ENCODE measurements at regions not wholly inside any gene's neighbourhood (a gene's known extent, or its start where the extent isn't known, plus 50 kb on each side); places are given as distances from the start of the nearest gene placed in this dataset.

DNA sequence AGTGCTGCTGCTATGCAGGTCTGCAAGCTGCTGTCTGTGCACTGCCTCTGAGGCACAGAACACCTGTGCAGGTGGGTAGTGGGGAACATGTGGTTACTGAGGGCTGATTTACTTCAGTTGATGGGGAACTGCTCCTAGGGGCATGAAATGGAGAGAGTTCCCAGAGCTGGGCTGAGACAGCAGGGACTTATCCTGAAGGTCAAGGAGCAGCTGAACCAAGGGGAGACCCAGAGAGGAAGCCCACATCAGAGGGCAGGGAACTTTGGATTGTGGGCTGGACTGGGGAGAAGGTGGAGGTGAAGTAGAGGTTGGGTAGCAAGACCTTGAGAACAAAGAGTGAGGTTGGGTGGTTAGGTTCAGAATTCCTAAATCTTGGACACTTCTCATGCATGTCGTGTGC lies 311.9 kb downstream of the AACS start:
- H3K4me1 Mint-ChIP-seq (ENCODE audit: low read depth), result no peaks in the 10 kb centered on the region
- H3K27ac Mint-ChIP-seq, result no peak overlapping the region
- H3K27me3 Mint-ChIP-seq (ENCODE audit: low read depth), result no peaks in the 10 kb centered on the region
- DNase-seq (no peak), ATAC-seq (replicated peaks in 1 of 2) (no peak)
- no peaks in the 10 kb centered on the region for H3K9me3 Mint-ChIP-seq
- H3K36me3 Mint-ChIP-seq (ENCODE audit: insufficient read depth in 2 of 2), result no peaks in the 10 kb centered on the region
- H3K4me3 Mint-ChIP-seq, result no peak overlapping the region

- H3K4me3 Mint-ChIP-seq, result no peak overlapping the region
- no peaks in the 10 kb centered on the region for H3K9me3 Mint-ChIP-seq
- H3K4me1 Mint-ChIP-seq (ENCODE audit: low read depth), result no peaks in the 10 kb centered on the region
- H3K36me3 Mint-ChIP-seq (ENCODE audit: insufficient read depth in 2 of 2), result no peaks in the 10 kb centered on the region
- H3K27me3 Mint-ChIP-seq (ENCODE audit: low read depth), result peaks cover 3% of the 10 kb centered on the region
- H3K27ac Mint-ChIP-seq, result no peak overlapping the region
- no peak for DNase-seq
- ATAC-seq (replicated peaks in 1 of 2), result no peak
Measured at GRCh38 chr12:125381373-125381772, 316.1 kb downstream of the AACS start.

DNA sequence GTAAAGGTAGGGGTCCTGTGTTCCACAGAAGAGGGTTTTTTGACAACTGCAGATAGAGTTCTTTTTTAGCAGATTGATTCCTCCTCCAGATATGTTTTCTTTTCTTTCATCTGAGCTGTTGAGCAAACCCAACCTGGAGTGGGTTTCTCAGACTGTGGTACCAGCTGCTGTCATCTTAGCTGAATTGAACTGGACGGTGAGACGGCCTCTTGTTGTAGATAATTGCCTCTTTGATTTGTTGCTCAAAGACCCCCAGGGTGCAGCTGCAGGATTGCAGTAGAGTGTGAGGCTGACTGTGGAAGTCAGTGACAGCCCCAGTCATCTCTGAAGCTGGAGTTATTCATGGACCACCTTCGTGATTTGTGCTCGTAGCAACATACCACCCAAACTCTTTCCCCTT lies 317.7 kb downstream of the AACS start:
- Mint-ChIP-seq H3K4me3 (no peak overlapping the region), H3K9me3 (no peaks in the 10 kb centered on the region), H3K4me1 (ENCODE audit: low read depth) (no peaks in the 10 kb centered on the region), H3K36me3 (ENCODE audit: insufficient read depth in 2 of 2) (no peaks in the 10 kb centered on the region), H3K27me3 (ENCODE audit: low read depth) (peaks cover 8% of the 10 kb centered on the region), H3K27ac (no peak overlapping the region)
- DNase-seq (no peak), ATAC-seq (replicated peaks in 1 of 2) (no peak)

DNA sequence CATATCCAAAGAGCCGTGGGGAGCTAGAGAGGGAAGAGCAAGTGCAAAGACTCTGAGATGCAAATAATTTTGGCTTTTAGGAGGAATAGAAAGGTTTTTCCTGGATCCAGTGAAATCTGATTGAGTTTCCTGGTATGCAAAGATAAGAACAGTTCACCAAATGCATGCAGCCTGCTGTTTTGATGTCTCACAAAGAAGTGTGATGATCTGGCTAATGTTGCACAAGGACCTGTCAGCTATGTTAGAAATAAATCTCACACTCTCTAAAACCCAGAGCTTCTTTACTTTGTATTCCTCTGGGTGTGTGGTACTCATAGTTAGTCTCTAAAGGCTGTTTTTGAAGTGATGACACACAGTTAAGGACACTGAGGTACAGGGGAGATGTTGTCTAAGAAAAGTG lies 321.4 kb downstream of the AACS start:
- H3K4me3 Mint-ChIP-seq, result no peak overlapping the region
- H3K27ac Mint-ChIP-seq, result no peak overlapping the region
- ATAC-seq (replicated peaks in 1 of 2) (no peak), DNase-seq (no peak)
- H3K27me3 Mint-ChIP-seq (ENCODE audit: low read depth), result peaks cover 8% of the 10 kb centered on the region
- H3K9me3 Mint-ChIP-seq, result no peaks in the 10 kb centered on the region
- H3K36me3 Mint-ChIP-seq (ENCODE audit: insufficient read depth in 2 of 2), result no peaks in the 10 kb centered on the region
- H3K4me1 Mint-ChIP-seq (ENCODE audit: low read depth), result no peaks in the 10 kb centered on the region

DNA sequence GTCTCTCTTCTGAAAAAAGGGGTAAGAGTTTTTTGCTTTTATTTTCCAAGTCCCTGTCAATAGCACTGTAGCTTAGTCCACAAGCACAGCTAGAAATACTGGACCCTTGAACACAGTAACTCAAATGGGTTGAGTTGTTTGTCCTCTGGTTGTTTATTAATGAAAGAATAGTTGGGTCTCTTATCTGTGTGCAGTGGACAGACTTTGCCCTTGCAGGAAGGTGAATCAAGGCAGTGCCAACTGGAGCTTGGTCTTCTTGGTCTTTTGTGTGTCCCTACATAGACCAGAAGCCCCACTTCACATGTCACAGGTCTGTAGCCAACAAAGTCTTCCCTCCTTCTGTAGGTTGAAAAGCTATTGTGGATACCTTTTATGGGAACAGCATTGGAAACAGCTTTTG lies 322.0 kb downstream of the AACS start:
- H3K27me3 Mint-ChIP-seq (ENCODE audit: low read depth), result peaks cover 8% of the 10 kb centered on the region

GRCh38 chr12:125389061-125389697 lies 323.9 kb downstream of the AACS start:
- Mint-ChIP-seq H3K4me1 (ENCODE audit: low read depth) (no peaks in the 10 kb centered on the region), H3K4me3 (no peak overlapping the region), H3K27me3 (ENCODE audit: low read depth) (peaks cover 8% of the 10 kb centered on the region), H3K9me3 (peaks cover 0 to 2% of the 10 kb centered on the region in 2 donors), H3K27ac (no peak overlapping the region), H3K36me3 (ENCODE audit: insufficient read depth in 2 of 2) (no peaks in the 10 kb centered on the region)
- no peak for DNase-seq
- no peak for ATAC-seq (replicated peaks in 1 of 2)

More for the DNA sequence above, 322.0 kb downstream of the AACS start:
- ATAC-seq (replicated peaks in 1 of 2), result no peak
- no peaks in the 10 kb centered on the region for H3K4me1 Mint-ChIP-seq (ENCODE audit: low read depth)
- no peaks in the 10 kb centered on the region for H3K9me3 Mint-ChIP-seq
- H3K27ac Mint-ChIP-seq, result no peak overlapping the region
- no peaks in the 10 kb centered on the region for H3K36me3 Mint-ChIP-seq (ENCODE audit: insufficient read depth in 2 of 2)
- DNase-seq, result no peak
- no peak overlapping the region for H3K4me3 Mint-ChIP-seq

DNA sequence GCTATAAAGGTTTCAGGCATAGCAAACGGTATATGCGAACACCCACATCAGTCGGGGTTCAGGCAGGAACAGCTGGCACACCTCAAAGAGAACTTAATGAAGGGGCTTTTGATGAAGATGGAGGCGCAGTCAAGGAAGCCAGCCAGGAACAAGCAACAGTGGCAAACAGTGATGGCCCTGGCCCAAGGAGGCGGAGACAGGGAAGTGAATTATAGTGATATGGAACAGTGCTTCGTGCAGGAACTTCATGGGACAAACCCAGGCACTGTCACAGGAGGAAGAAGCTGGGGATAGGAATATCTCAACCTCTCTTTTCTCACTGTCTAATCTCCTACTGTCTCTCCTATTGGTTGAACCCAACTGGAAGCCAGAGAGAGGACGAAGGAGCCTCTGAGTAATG lies 328.3 kb downstream of the AACS start:
- H3K9me3 Mint-ChIP-seq, result peaks cover 0 to 2% of the 10 kb centered on the region in 2 donors
- no peak for ATAC-seq (replicated peaks in 1 of 2)
- DNase-seq, result no peak
- H3K27ac Mint-ChIP-seq, result no peak overlapping the region
- no peaks in the 10 kb centered on the region for H3K4me1 Mint-ChIP-seq (ENCODE audit: low read depth)
- no peak overlapping the region for H3K4me3 Mint-ChIP-seq
- H3K27me3 Mint-ChIP-seq (ENCODE audit: low read depth), result no peaks in the 10 kb centered on the region
- H3K36me3 Mint-ChIP-seq (ENCODE audit: insufficient read depth in 2 of 2), result no peaks in the 10 kb centered on the region

- H3K4me1 Mint-ChIP-seq (ENCODE audit: low read depth), result no peaks in the 10 kb centered on the region
Measured at GRCh38 chr12:125395583-125396215, 330.5 kb downstream of the AACS start.

GRCh38 chr12:125399489-125399888 lies 334.3 kb downstream of the AACS start:
- DNase-seq (no peak), ATAC-seq (replicated peaks in 1 of 2) (peak in 1 of 2 donors; percentile 44)
- peak overlapping the region; percentile 20 for H3K27ac Mint-ChIP-seq
- H3K4me3 Mint-ChIP-seq, result no peak overlapping the region
- H3K4me1 Mint-ChIP-seq (ENCODE audit: low read depth), result no peaks in the 10 kb centered on the region
- H3K9me3 Mint-ChIP-seq, result no peaks in the 10 kb centered on the region
- peaks cover 0 to 2% of the 10 kb centered on the region in 2 donors for H3K36me3 Mint-ChIP-seq (ENCODE audit: insufficient read depth in 2 of 2)
- H3K27me3 Mint-ChIP-seq (ENCODE audit: low read depth), result peaks cover 6% of the 10 kb centered on the region

More at GRCh38 chr12:125395583-125396215, 330.5 kb downstream of the AACS start:
- Mint-ChIP-seq H3K9me3 (peaks cover 0 to 2% of the 10 kb centered on the region in 2 donors), H3K4me3 (no peak overlapping the region), H3K27me3 (ENCODE audit: low read depth) (no peaks in the 10 kb centered on the region), H3K36me3 (ENCODE audit: insufficient read depth in 2 of 2) (no peaks in the 10 kb centered on the region), H3K27ac (no peak overlapping the region)
- ATAC-seq (replicated peaks in 1 of 2) (no peak), DNase-seq (no peak)

DNA sequence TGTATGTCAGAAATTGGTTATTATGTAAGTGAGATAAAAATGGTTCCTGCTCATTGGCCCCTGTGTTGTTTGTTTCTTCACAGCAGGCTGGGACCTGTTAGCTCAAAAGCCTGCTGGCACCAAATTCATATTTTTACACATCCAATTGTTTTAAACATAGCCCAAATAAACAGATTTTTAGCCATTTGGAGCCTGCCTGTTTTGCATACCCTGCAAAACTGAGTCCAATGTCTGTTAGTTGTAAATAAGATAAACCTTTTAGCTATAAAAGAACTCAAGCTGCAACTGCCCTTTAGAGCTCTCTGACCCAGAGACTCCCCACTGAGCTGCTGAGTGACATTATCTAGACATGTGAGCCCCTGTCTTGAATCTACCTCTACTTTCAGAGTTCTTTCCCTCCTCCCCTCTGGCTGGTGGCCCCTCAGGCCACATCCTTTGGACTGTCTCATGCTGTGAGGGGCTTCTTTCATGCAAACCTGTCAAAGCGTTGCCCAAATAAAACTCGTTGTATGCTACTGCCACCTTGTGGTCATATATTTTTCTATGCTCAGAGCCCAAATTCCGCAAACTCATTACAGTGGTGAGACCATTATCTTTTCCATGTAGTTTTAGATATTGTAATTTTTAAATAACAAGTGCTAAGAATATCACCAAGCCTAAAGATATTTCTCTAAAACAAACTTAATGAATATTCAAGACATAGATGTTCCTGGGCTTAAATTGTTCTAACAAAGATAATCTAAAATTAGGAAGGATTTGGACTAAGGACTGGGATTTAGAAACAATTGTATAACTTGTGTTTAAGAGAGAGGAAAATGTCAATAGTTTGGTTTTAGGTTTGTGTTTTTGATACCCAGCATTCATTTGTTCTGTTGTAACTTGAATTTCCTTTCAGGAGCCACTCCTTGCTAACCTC lies 337.9 kb downstream of the AACS start:
- Mint-ChIP-seq H3K27ac (no peak overlapping the region), H3K27me3 (ENCODE audit: low read depth) (peaks cover 6% of the 10 kb centered on the region), H3K4me1 (ENCODE audit: low read depth) (no peaks in the 10 kb centered on the region), H3K36me3 (ENCODE audit: insufficient read depth in 2 of 2) (peaks cover 0 to 2% of the 10 kb centered on the region in 2 donors), H3K4me3 (no peak overlapping the region), H3K9me3 (no peaks in the 10 kb centered on the region)
- ATAC-seq (replicated peaks in 1 of 2), result no peak
- DNase-seq, result peak in 1 of 2 donors; percentile 19

GRCh38 chr12:125403843-125404242 lies 338.6 kb downstream of the AACS start:
- Mint-ChIP-seq H3K27me3 (ENCODE audit: low read depth) (peaks cover 6% of the 10 kb centered on the region), H3K27ac (no peak overlapping the region), H3K4me1 (ENCODE audit: low read depth) (no peaks in the 10 kb centered on the region), H3K4me3 (no peak overlapping the region), H3K36me3 (ENCODE audit: insufficient read depth in 2 of 2) (peaks cover 0 to 2% of the 10 kb centered on the region in 2 donors), H3K9me3 (no peaks in the 10 kb centered on the region)
- no peak for ATAC-seq (replicated peaks in 1 of 2)
- no peak for DNase-seq

DNA sequence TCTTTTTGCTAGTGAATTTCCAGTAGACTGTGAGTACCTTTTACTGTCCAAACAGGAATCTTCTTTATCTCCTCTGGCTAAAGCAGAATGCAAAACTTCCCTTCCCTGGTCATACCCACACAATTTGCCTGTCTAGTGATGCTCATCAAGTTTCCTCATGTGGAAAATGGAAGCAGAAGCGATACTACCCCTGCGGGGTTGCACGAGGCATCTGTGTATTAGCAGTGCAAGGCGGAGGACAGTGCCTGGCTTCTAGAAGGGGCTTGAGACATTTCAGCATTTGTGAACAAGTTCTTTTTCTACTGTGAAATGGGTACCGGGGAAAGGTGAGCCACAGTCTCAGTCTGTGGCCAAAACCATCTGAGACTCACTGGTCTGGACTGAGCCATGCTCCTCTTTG lies 340.9 kb downstream of the AACS start:
- Mint-ChIP-seq H3K4me3 (no peak overlapping the region), H3K4me1 (ENCODE audit: low read depth) (no peaks in the 10 kb centered on the region), H3K27ac (no peak overlapping the region), H3K27me3 (ENCODE audit: low read depth) (peaks cover 4% of the 10 kb centered on the region), H3K36me3 (ENCODE audit: insufficient read depth in 2 of 2) (peaks cover 0 to 2% of the 10 kb centered on the region in 2 donors), H3K9me3 (no peaks in the 10 kb centered on the region)
- ATAC-seq (replicated peaks in 1 of 2) (no peak), DNase-seq (no peak)

- DNase-seq, result no peak
- no peak overlapping the region for H3K4me3 Mint-ChIP-seq
- no peaks in the 10 kb centered on the region for H3K27me3 Mint-ChIP-seq (ENCODE audit: low read depth)
- no peaks in the 10 kb centered on the region for H3K9me3 Mint-ChIP-seq
- H3K4me1 Mint-ChIP-seq (ENCODE audit: low read depth), result no peaks in the 10 kb centered on the region
- no peak for ATAC-seq (replicated peaks in 1 of 2)
- H3K27ac Mint-ChIP-seq, result no peak overlapping the region
- H3K36me3 Mint-ChIP-seq (ENCODE audit: insufficient read depth in 2 of 2), result no peaks in the 10 kb centered on the region
Measured at GRCh38 chr12:125408718-125409117, 343.5 kb downstream of the AACS start.
